GM12878 (cell line): ENCODE measurements at regions not wholly inside any gene's neighbourhood (a gene's known extent, or its start where the extent isn't known, plus 50 kb on each side); places are given as distances from the start of the nearest gene placed in this dataset.
"Not testable (repeated sequence)": the region's sequence is repeated elsewhere in the genome, so short reads cannot be mapped to it uniquely, and the experiment has no call there.

Experiments
- ATAC-seq: fragments of 200-7000 bp; cut with Tn5 transposase; 3 replicates; pipeline ENCODE4 v1.9.1; 2020; ENCODE audit warnings: mild to moderate bottlenecking, moderate library complexity
- BruUV-seq: library from RNA; stranded (reverse); fragments of 400-500 nt; replicated peaks from 2 replicates; lab custom pipeline; 2021; lab: Mats Ljungman, UMichigan
- CTCF ChIA-PET: fragments of 300-600 bp; sonication (Branson Sonifier 250); formaldehyde crosslinking; extraction: SDS; loops from one replicate; lab custom pipeline; 2021; ENCODE audit warnings: inconsistent platforms; lab: Yijun Ruan, JAX
- POLR2A ChIA-PET: fragments of 350-600 bp; formaldehyde crosslinking; extraction: SDS; loops from one replicate; lab custom pipeline; 2021; ENCODE audit warnings: inconsistent platforms; lab: Charles Lee
- RAD21 ChIA-PET: fragments of 300-600 bp; sonication (Branson Sonifier 250); formaldehyde crosslinking; loops from one replicate; lab custom pipeline; 2023; ENCODE audit warnings: antibody characterized with exemption; ENCODE audit not compliant: unreplicated experiment; lab: Charles Lee
- SMC1A ChIA-PET: fragments of 300-600 bp; sonication (Branson Sonifier 250); formaldehyde crosslinking; loops from one replicate; lab custom pipeline; 2023; ENCODE audit not compliant: unreplicated experiment, uncharacterized antibody; lab: Charles Lee
- DNase-seq: peaks from one replicate; pipeline ENCODE4 v3.0.0-alpha.2; 2011; ENCODE audit warnings: low read depth, low spot score
- FAIRE-seq: peaks from 3 replicates; lab custom pipeline; 2011; peaks lifted over from hg19 to GRCh38; lab: Jason Lieb, UNC
- H2AFZ ChIP-seq: 2 replicates; pipeline ENCODE4 v1.6.0; 2011; ENCODE audit warnings: low read depth, low read length, control low read depth; ENCODE audit not compliant: control insufficient read depth
- H3K27ac ChIP-seq: 2 replicates; pipeline ENCODE4 v1.5.1; 2011; ENCODE audit warnings: control low read depth; ENCODE audit not compliant: control insufficient read depth, insufficient read depth
- H3K27me3 ChIP-seq, 2 experiments: replicated peaks in 1 of 2; 2 replicates each; pipeline versions ENCODE4 v1.6.0 to v1.6.1; 2011; ENCODE audit warnings: low read length in 1 of 2; ENCODE audit not compliant: control insufficient read depth in 2 of 2, insufficient read depth in 2 of 2
- H3K36me3 ChIP-seq, 2 experiments: 2 replicates each; pipeline ENCODE4 v1.5.1; 2011; ENCODE audit warnings: low read length in 1 of 2; ENCODE audit not compliant: control insufficient read depth in 2 of 2, insufficient read depth in 2 of 2
- H3K4me1 ChIP-seq: 2 replicates; pipeline ENCODE4 v1.6.1; 2011; ENCODE audit warnings: mild to moderate bottlenecking, low read length, moderate library complexity, mixed read lengths; ENCODE audit not compliant: control insufficient read depth, insufficient read depth
- H3K4me2 ChIP-seq: 2 replicates; pipeline ENCODE4 v1.6.0; 2011; ENCODE audit warnings: control low read depth; ENCODE audit not compliant: control insufficient read depth, insufficient read depth
- H3K4me3 ChIP-seq: fragments of 200-600 bp; sonication (generic); 2 replicates; pipeline ENCODE4 v1.5.1; 2016
- H3K79me2 ChIP-seq: 2 replicates; pipeline ENCODE4 v1.6.0; 2011; ENCODE audit warnings: low read length; ENCODE audit not compliant: control insufficient read depth, insufficient read depth
- H3K9ac ChIP-seq: 2 replicates; pipeline ENCODE4 v1.8.0; 2011; ENCODE audit warnings: low read length, control low read depth, mixed read lengths; ENCODE audit not compliant: control insufficient read depth, insufficient read depth
- H3K9me3 ChIP-seq: replicated peaks from 3 replicates; pipeline ENCODE4 v1.5.1; 2011; ENCODE audit warnings: mild to moderate bottlenecking, low read length; ENCODE audit not compliant: control insufficient read depth, insufficient read depth
- H4K20me1 ChIP-seq: 2 replicates; pipeline ENCODE4 v1.6.0; 2011; ENCODE audit not compliant: control insufficient read depth, insufficient read depth
- CEBPB ChIP-seq, 2 experiments: fragments of 150-350 bp in 1 of 2; IDR thresholded peaks; 2 replicates each; pipeline ENCODE4 v1.6.1; 2012 to 2014; ENCODE audit warnings: low read depth in 2 of 2, low read length in 2 of 2, borderline replicate concordance in 1 of 2, inconsistent platforms in 1 of 2
- EGR1 ChIP-seq, 2 experiments: IDR thresholded peaks; 1 replicate in 1 of 2; 2 replicates in 1 of 2; pipeline ENCODE4 v1.6.1; 2011 to 2012; ENCODE audit warnings: low read depth in 2 of 2, low read length in 2 of 2, borderline replicate concordance in 1 of 2, mild to moderate bottlenecking in 1 of 2, moderate library complexity in 1 of 2
- NFYA ChIP-seq: IDR thresholded peaks from 2 replicates; pipeline ENCODE4 v1.6.1; 2011; ENCODE audit warnings: low read depth, mild to moderate bottlenecking, low read length, improper control_type of control experiment, borderline replicate concordance
- RAD51 ChIP-seq: fragments of 450-650 bp; IDR thresholded peaks from 2 replicates; pipeline ENCODE4 v1.6.1; 2016; ENCODE audit warnings: moderate library complexity, mild to moderate bottlenecking, inconsistent platforms
- WGBS: methylation state at CpG from one replicate; pipeline ENCODE4 v1.1.6; 2016; ENCODE audit warnings: low lambda C conversion rate; ENCODE audit not compliant: insufficient replicate concordance, insufficient coverage; ENCODE audit errors: missing lambda C conversion rate; 5-methylcytosine and 5-hydroxymethylcytosine counted together
- in situ Hi-C: fragments of 300-500 bp; cut with MboI; formaldehyde crosslinking; loops from 9 replicates; pipeline ENCODE4 v1.14.3; 2018; ENCODE audit warnings: mixed read lengths
- intact Hi-C: fragments of 100-400 bp; cut with micrococcal nuclease; formaldehyde crosslinking; loops from one replicate; pipeline ENCODE4 v1.14.2; 2022; ENCODE audit not compliant: unreplicated experiment
- TF ChIP-seq, protein P1 (sequence below): fragments of 450-650 bp; IDR thresholded peaks from 2 replicates; pipeline ENCODE4 v1.6.1; 2017; ENCODE audit warnings: mild to moderate bottlenecking
- TF ChIP-seq, protein P2 (sequence below): IDR thresholded peaks from 2 replicates; pipeline ENCODE4 v1.6.1; 2012; ENCODE audit warnings: low read length, inconsistent platforms

GRCh38 chr21:14057841-14058481 is 152.8 kb downstream of the LIPI start:
- WGBS, result 80% methylated on average over 10 of the region's 10 CpGs
- H3K36me3 ChIP-seq, intact Hi-C loops, H3K27ac ChIP-seq, DNase-seq, H3K4me1 ChIP-seq, H3K9me3 ChIP-seq, H3K4me2 ChIP-seq, H3K79me2 ChIP-seq, POLR2A ChIA-PET, H4K20me1 ChIP-seq, H2AFZ ChIP-seq, CTCF ChIA-PET, SMC1A ChIA-PET, BruUV-seq, ATAC-seq, H3K27me3 ChIP-seq, FAIRE-seq, H3K4me3 ChIP-seq, RAD21 ChIA-PET, H3K9ac ChIP-seq, in situ Hi-C loops: not testable (repeated sequence)

GRCh38 chr21:14057313-14057712 is 153.4 kb downstream of the LIPI start:
- Histone ChIP-seq H4K20me1 (no peaks in the 10 kb centered on the region), H3K4me1 (no peaks in the 10 kb centered on the region), H2AFZ (no peak overlapping the region), H3K4me2 (no peak overlapping the region), H3K36me3 (no peaks in the 10 kb centered on the region; a peak in 2 of 4 replicates), H3K9ac (no peak overlapping the region), H3K27me3 (no peaks in the 10 kb centered on the region)
- POLR2A ChIA-PET, result no interaction called here
- CTCF ChIA-PET, result no interaction called here
- intact Hi-C loops, result no loop called here
- DNase-seq (no peak), FAIRE-seq (no peak)
- TF ChIP-seq, protein P1, sequence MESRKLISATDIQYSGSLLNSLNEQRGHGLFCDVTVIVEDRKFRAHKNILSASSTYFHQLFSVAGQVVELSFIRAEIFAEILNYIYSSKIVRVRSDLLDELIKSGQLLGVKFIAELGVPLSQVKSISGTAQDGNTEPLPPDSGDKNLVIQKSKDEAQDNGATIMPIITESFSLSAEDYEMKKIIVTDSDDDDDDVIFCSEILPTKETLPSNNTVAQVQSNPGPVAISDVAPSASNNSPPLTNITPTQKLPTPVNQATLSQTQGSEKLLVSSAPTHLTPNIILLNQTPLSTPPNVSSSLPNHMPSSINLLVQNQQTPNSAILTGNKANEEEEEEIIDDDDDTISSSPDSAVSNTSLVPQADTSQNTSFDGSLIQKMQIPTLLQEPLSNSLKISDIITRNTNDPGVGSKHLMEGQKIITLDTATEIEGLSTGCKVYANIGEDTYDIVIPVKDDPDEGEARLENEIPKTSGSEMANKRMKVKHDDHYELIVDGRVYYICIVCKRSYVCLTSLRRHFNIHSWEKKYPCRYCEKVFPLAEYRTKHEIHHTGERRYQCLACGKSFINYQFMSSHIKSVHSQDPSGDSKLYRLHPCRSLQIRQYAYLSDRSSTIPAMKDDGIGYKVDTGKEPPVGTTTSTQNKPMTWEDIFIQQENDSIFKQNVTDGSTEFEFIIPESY, result no peak
- TF ChIP-seq, protein P2, sequence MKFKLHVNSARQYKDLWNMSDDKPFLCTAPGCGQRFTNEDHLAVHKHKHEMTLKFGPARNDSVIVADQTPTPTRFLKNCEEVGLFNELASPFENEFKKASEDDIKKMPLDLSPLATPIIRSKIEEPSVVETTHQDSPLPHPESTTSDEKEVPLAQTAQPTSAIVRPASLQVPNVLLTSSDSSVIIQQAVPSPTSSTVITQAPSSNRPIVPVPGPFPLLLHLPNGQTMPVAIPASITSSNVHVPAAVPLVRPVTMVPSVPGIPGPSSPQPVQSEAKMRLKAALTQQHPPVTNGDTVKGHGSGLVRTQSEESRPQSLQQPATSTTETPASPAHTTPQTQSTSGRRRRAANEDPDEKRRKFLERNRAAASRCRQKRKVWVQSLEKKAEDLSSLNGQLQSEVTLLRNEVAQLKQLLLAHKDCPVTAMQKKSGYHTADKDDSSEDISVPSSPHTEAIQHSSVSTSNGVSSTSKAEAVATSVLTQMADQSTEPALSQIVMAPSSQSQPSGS, result no peak
- TF ChIP-seq RAD51 (no peak), NFYA (no peak), EGR1 (IDR thresholded peaks at IDR 0.05; ENCODE audit: borderline replicate concordance in 1 of 2, low read depth in 2 of 2, low read length in 2 of 2) (no peak), CEBPB (IDR thresholded peaks at IDR 0.05; ENCODE audit: borderline replicate concordance in 1 of 2, low read depth in 2 of 2, low read length in 2 of 2) (no peak)
- TF ChIP-seq, all 136 proteins: peak for 0
- Histone ChIP-seq H3K79me2 (no peaks in the 10 kb centered on the region; the same call in none of the 2 replicates), H3K4me3 (no peak overlapping the region), H3K9me3 (peaks cover 1% of the 10 kb centered on the region; the same call in 1 of the 3 replicates), H3K27ac (no peak overlapping the region)
- WGBS, result 95% methylated on average over 4 of the region's 4 CpGs
- ATAC-seq, result no peak
- ChIA-PET SMC1A (no interaction called here), RAD21 (no interaction called here)
- in situ Hi-C loops, result no loop called here
- BruUV-seq, result no TSS peak
